Spleen (tissue), 11 donors: ENCODE measurements at regions not wholly inside any gene's neighbourhood (a gene's known extent, or its start where the extent isn't known, plus 50 kb on each side); places are given as distances from the start of the nearest gene placed in this dataset.

Source experiments
- DNase-seq: peaks from one replicate; pipeline ENCODE4 v3.0.0-alpha.2; 2020
- H3K27ac ChIP-seq, 8 donors: fragments of 200-600 bp; sonication (generic) in 7 of 8; 1 replicate in 4 of 8; 2 replicates in 4 of 8; pipeline versions ENCODE4 v1.5.0 to v1.8.0; 2016 to 2021; ENCODE audit warnings: inconsistent platforms in 4 of 8, mild to moderate bottlenecking in 4 of 8, moderate library complexity in 1 of 8
- H3K27me3 ChIP-seq, 7 donors: fragments of 200-600 bp; sonication (generic) in 6 of 7; replicated peaks in 1 of 7; 1 replicate in 4 of 7; 2 replicates in 3 of 7; pipeline versions ENCODE4 v1.5.0 to v1.8.0; 2016 to 2021; ENCODE audit warnings: inconsistent platforms in 3 of 7, mild to moderate bottlenecking in 1 of 7
- H3K36me3 ChIP-seq, 6 donors: fragments of 200-600 bp; sonication (generic) in 5 of 6; 1 replicate in 4 of 6; 2 replicates in 2 of 6; pipeline versions ENCODE4 v1.5.0 to v1.8.0; 2016 to 2021; ENCODE audit warnings: inconsistent platforms in 2 of 6
- H3K4me1 ChIP-seq, 6 donors: fragments of 200-600 bp; sonication (generic) in 5 of 6; 1 replicate in 3 of 6; 2 replicates in 3 of 6; pipeline versions ENCODE4 v1.5.0 to v1.8.0; 2016 to 2021; ENCODE audit warnings: inconsistent platforms in 3 of 6
- H3K4me3 ChIP-seq, 8 donors: fragments of 200-600 bp; sonication (generic) in 7 of 8; 1 replicate in 4 of 8; 2 replicates in 4 of 8; pipeline versions ENCODE4 v1.5.0 to v1.8.0; 2016 to 2021; ENCODE audit warnings: inconsistent platforms in 4 of 8, mild to moderate bottlenecking in 4 of 8, moderate library complexity in 2 of 8
- H3K9me3 ChIP-seq, 8 donors: fragments of 200-600 bp; sonication (generic) in 7 of 8; 1 replicate in 4 of 8; 2 replicates in 4 of 8; pipeline versions ENCODE4 v1.5.0 to v1.8.0; 2016 to 2021; ENCODE audit warnings: inconsistent platforms in 4 of 8
- POLR2A ChIP-seq, 3 donors: fragments of 450-650 bp; IDR thresholded peaks; one replicate each; pipeline ENCODE4 v1.5.1; 2017; ENCODE audit warnings: antibody characterized with exemption in 3 of 3, mild to moderate bottlenecking in 1 of 3
- POLR2AphosphoS5 ChIP-seq, 3 donors: sonication (generic); formaldehyde crosslinking; IDR thresholded peaks; one replicate each; pipeline ENCODE4 v1.5.1; 2017; ENCODE audit warnings: antibody characterized with exemption in 3 of 3
- WGBS, 5 donors: extraction: QIAGEN DNeasy Blood & Tissue Kit in 3 of 5; methylation state at CpG; one replicate each; pipeline versions ENCODE4 v1.1.5 to v1.1.7; 2013 to 2018; 5-methylcytosine and 5-hydroxymethylcytosine counted together
- intact Hi-C: fragments of 100-400 bp; cut with DNase I; formaldehyde crosslinking; loops from one replicate; pipeline ENCODE4 v1.15.0; 2023; ENCODE audit warnings: low total_unique reads
- TF ChIP-seq, protein P1 (sequence below), 11 experiments: fragments of 200-600 bp in 7 of 11; fragments of 450-650 bp in 4 of 11; sonication (generic) in 4 of 11; IDR thresholded peaks in 8 of 11; conservative IDR thresholded peaks in 3 of 11; 1 replicate in 7 of 11; 2 replicates in 4 of 11; pipeline versions ENCODE4 v1.4.0 to v1.8.0; 2016 to 2021; ENCODE audit warnings: antibody characterized with exemption in 11 of 11, inconsistent platforms in 4 of 11, mild to moderate bottlenecking in 1 of 11
- donor health status: healthy with polysubstance abuse.
- donor health status: DM: no; HTN: no; CAD: no; lungs with moderate emphysema.
- donor health status: DM: no; HTN: no; CAD: no.
- donor health status: Bipolar disorder and iron deficiency.
- donor health status: healthy.
- donor health status: DM: no; HTN: no; CAD: no.
- donor health status: DM: yes; HTN: yes; CAD: no.

GRCh38 chr16:63928421-63928820 is 1193.4 kb downstream of the CDH11 start:
- peaks cover 0 to 35% (median 22%) of the 10 kb centered on the region in 8 donors for H3K9me3 ChIP-seq
- no peak for DNase-seq
- H3K36me3 ChIP-seq = no peaks in the 10 kb centered on the region
- intact Hi-C loops = no loop called here
- no peak overlapping the region for H3K4me3 ChIP-seq
- no peak overlapping the region for H3K27ac ChIP-seq
- no peaks in the 10 kb centered on the region for H3K27me3 ChIP-seq
- 80 to 90% (median 82%) methylated on average over 4 of the region's 4 CpGs for WGBS, 5 donors
- H3K4me1 ChIP-seq = no peaks in the 10 kb centered on the region
- TF ChIP-seq, protein P1, sequence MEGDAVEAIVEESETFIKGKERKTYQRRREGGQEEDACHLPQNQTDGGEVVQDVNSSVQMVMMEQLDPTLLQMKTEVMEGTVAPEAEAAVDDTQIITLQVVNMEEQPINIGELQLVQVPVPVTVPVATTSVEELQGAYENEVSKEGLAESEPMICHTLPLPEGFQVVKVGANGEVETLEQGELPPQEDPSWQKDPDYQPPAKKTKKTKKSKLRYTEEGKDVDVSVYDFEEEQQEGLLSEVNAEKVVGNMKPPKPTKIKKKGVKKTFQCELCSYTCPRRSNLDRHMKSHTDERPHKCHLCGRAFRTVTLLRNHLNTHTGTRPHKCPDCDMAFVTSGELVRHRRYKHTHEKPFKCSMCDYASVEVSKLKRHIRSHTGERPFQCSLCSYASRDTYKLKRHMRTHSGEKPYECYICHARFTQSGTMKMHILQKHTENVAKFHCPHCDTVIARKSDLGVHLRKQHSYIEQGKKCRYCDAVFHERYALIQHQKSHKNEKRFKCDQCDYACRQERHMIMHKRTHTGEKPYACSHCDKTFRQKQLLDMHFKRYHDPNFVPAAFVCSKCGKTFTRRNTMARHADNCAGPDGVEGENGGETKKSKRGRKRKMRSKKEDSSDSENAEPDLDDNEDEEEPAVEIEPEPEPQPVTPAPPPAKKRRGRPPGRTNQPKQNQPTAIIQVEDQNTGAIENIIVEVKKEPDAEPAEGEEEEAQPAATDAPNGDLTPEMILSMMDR (IDR thresholded peaks at IDR 0.05 in 8 of 11, conservative IDR thresholded peaks at IDR 0.05 in 3 of 11) = no peak
- TF ChIP-seq POLR2A (IDR thresholded peaks at IDR 0.05) (no peak), POLR2AphosphoS5 (IDR thresholded peaks at IDR 0.05) (no peak)

- Histone ChIP-seq H3K9me3 (peaks cover 0 to 16% (median 5%) of the 10 kb centered on the region in 8 donors), H3K4me1 (no peaks in the 10 kb centered on the region), H3K4me3 (no peak overlapping the region), H3K27ac (no peak overlapping the region), H3K27me3 (no peaks in the 10 kb centered on the region), H3K36me3 (no peaks in the 10 kb centered on the region)
- TF ChIP-seq POLR2A (IDR thresholded peaks at IDR 0.05) (no peak), POLR2AphosphoS5 (IDR thresholded peaks at IDR 0.05) (no peak)
- TF ChIP-seq, protein P1 (IDR thresholded peaks at IDR 0.05 in 8 of 11, conservative IDR thresholded peaks at IDR 0.05 in 3 of 11) = no peak
- WGBS, 5 donors = 73 to 90% (median 82%) methylated on average over 5 of the region's 5 CpGs
- intact Hi-C loops = no loop called here
- no peak for DNase-seq
Measured at GRCh38 chr16:63925221-63925620, 1196.6 kb downstream of the CDH11 start.

DNA sequence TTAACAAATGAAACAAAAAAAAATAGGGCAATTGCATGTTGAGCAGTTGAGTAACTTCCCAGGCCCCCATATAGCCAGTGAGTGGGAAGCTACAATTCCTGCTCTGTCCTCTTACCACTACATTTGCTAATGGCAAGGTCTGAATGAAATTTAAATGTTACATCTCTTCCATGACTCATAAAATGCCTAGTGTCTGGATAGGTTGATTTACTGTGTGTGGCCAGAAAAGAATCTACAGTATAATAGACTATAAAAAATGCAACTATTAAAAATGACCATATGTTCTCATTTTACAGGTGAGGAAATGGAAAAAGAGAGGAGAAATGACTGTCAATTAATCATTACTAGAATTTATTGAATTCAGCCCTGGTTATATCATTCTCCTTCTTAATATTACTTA is 1199.3 kb downstream of the CDH11 start:
- H3K9me3 ChIP-seq = peaks cover 0 to 24% (median 19%) of the 10 kb centered on the region in 8 donors
- H3K36me3 ChIP-seq = no peaks in the 10 kb centered on the region
- TF ChIP-seq POLR2AphosphoS5 (IDR thresholded peaks at IDR 0.05) (no peak), POLR2A (IDR thresholded peaks at IDR 0.05) (no peak)
- TF ChIP-seq, protein P1 (IDR thresholded peaks at IDR 0.05 in 8 of 11, conservative IDR thresholded peaks at IDR 0.05 in 3 of 11) = no peak
- no peak for DNase-seq
- no peak overlapping the region for H3K4me3 ChIP-seq
- H3K27ac ChIP-seq = no peak overlapping the region
- intact Hi-C loops = no loop called here
- no peaks in the 10 kb centered on the region for H3K4me1 ChIP-seq
- no peaks in the 10 kb centered on the region for H3K27me3 ChIP-seq

GRCh38 chr16:63921737-63922295 is 1200.0 kb downstream of the CDH11 start:
- no peak for DNase-seq
- Histone ChIP-seq H3K9me3 (peaks cover 0 to 24% (median 17%) of the 10 kb centered on the region in 8 donors), H3K36me3 (no peaks in the 10 kb centered on the region), H3K27me3 (no peaks in the 10 kb centered on the region), H3K4me1 (no peaks in the 10 kb centered on the region), H3K27ac (no peak overlapping the region), H3K4me3 (no peak overlapping the region)
- 66 to 81% (median 71%) methylated on average over 3 of the region's 3 CpGs for WGBS, 5 donors
- TF ChIP-seq POLR2AphosphoS5 (IDR thresholded peaks at IDR 0.05) = no peak
- TF ChIP-seq, protein P1 (IDR thresholded peaks at IDR 0.05 in 8 of 11, conservative IDR thresholded peaks at IDR 0.05 in 3 of 11) = no peak
- TF ChIP-seq POLR2A (IDR thresholded peaks at IDR 0.05) = no peak
- intact Hi-C loops = no loop called here
